Natural killer cell (primary cell): ENCODE measurements at regions not wholly inside any gene's neighbourhood (a gene's known extent, or its start where the extent isn't known, plus 50 kb on each side); places are given as distances from the start of the nearest gene placed in this dataset.
"Not testable (repeated sequence)": the region's sequence is repeated elsewhere in the genome, so short reads cannot be mapped to it uniquely, and the experiment has no call there.

Experiments used
- ATAC-seq, 3 donors: fragments of 150-1000 bp in 2 of 3; fragments of 200-7000 bp in 1 of 3; cut with Tn5 transposase; 1 replicate in 1 of 3; 2 replicates in 2 of 3; pipeline ENCODE4 v1.10.0; 2021; ENCODE audit warnings: mild to moderate bottlenecking in 2 of 3, moderate library complexity in 2 of 3
- DNase-seq, 2 donors: peaks; one replicate each; pipeline versions ENCODE4 v3.0.0 to v3.0.0-alpha.2; 2013 to 2021; ENCODE audit warnings: mixed read lengths in 1 of 2
- H3K27ac ChIP-seq: one replicate; pipeline ENCODE4 v1.5.1; 2013; ENCODE audit warnings: mild to moderate bottlenecking, low read length
- H3K27me3 ChIP-seq: one replicate; pipeline ENCODE4 v1.6.1; 2013; ENCODE audit warnings: low read length; ENCODE audit not compliant: control insufficient read depth, insufficient read depth
- H3K36me3 ChIP-seq: one replicate; pipeline ENCODE4 v1.6.1; 2013; ENCODE audit warnings: low read length; ENCODE audit not compliant: control insufficient read depth, insufficient read depth
- H3K4me1 ChIP-seq: one replicate; pipeline ENCODE4 v1.6.1; 2013; ENCODE audit warnings: low read length; ENCODE audit not compliant: control insufficient read depth, insufficient read depth
- H3K4me3 ChIP-seq: one replicate; pipeline ENCODE4 v1.5.1; 2013; ENCODE audit warnings: low read length
- H3K9me3 ChIP-seq: one replicate; pipeline ENCODE4 v1.6.1; 2013; ENCODE audit warnings: low read length; ENCODE audit not compliant: control insufficient read depth, insufficient read depth
- H3K27ac Mint-ChIP-seq, 2 donors: one replicate each; pipeline ENCODE4 v1.8.0; 2022; ENCODE audit warnings: mild to moderate bottlenecking in 2 of 2, mixed read lengths in 2 of 2, moderate library complexity in 1 of 2
- H3K27me3 Mint-ChIP-seq, 2 donors: one replicate each; pipeline ENCODE4 v1.8.0; 2022; ENCODE audit warnings: low read depth in 2 of 2, mixed read lengths in 2 of 2
- H3K36me3 Mint-ChIP-seq: one replicate; pipeline ENCODE4 v1.8.0; 2022; ENCODE audit warnings: mixed read lengths
- H3K4me1 Mint-ChIP-seq, 2 donors: one replicate each; pipeline ENCODE4 v1.8.0; 2022; ENCODE audit warnings: mixed read lengths in 2 of 2
- H3K4me3 Mint-ChIP-seq: one replicate; pipeline ENCODE4 v1.8.0; 2022; ENCODE audit warnings: mild to moderate bottlenecking, moderate library complexity, mixed read lengths
- H3K9me3 Mint-ChIP-seq, 2 donors: one replicate each; pipeline ENCODE4 v1.8.0; 2022; ENCODE audit warnings: mixed read lengths in 2 of 2
- CTCF ChIP-seq: fragments of 200-600 bp; IDR thresholded peaks from one replicate; pipeline ENCODE4 v1.8.0; 2022; ENCODE audit warnings: antibody characterized with exemption
- WGBS: methylation state at CpG from one replicate; pipeline ENCODE4 v1.1.7; 2013; ENCODE audit warnings: missing lambda C conversion rate; ENCODE audit not compliant: insufficient coverage; 5-methylcytosine and 5-hydroxymethylcytosine counted together
- intact Hi-C: fragments of 100-400 bp; cut with micrococcal nuclease; formaldehyde crosslinking; loops from one replicate; pipeline ENCODE4 v1.14.2; 2022

GRCh38 chr2:193446967-193447366 lies 1252.2 kb upstream of the TMEFF2 start:
- no peaks in the 10 kb centered on the region for H3K9me3 ChIP-seq
- H3K27me3 ChIP-seq = no peaks in the 10 kb centered on the region
- Mint-ChIP-seq H3K27ac (no peak overlapping the region), H3K36me3 (no peaks in the 10 kb centered on the region), H3K9me3 (peaks cover 5 to 13% of the 10 kb centered on the region in 2 donors), H3K4me1 (no peaks in the 10 kb centered on the region), H3K4me3 (no peak overlapping the region), H3K27me3 (no peaks in the 10 kb centered on the region)
- ATAC-seq (no peak), DNase-seq (no peak)
- no peaks in the 10 kb centered on the region for H3K4me1 ChIP-seq
- intact Hi-C loops = no loop called here
- H3K27ac ChIP-seq = no peak overlapping the region
- no peak overlapping the region for H3K4me3 ChIP-seq
- WGBS = 94% methylated on average over 2 of the region's 2 CpGs
- TF ChIP-seq CTCF = no peak
- no peaks in the 10 kb centered on the region for H3K36me3 ChIP-seq

GRCh38 chr2:193442293-193442692 lies 1247.6 kb upstream of the TMEFF2 start:
- no peak for TF ChIP-seq CTCF
- H3K4me3 ChIP-seq = no peak overlapping the region
- Mint-ChIP-seq H3K36me3 (no peaks in the 10 kb centered on the region), H3K27me3 (no peaks in the 10 kb centered on the region), H3K27ac (no peak overlapping the region), H3K4me1 (no peaks in the 10 kb centered on the region), H3K4me3 (no peak overlapping the region), H3K9me3 (peaks cover 4 to 16% of the 10 kb centered on the region in 2 donors)
- no peaks in the 10 kb centered on the region for H3K27me3 ChIP-seq
- no peaks in the 10 kb centered on the region for H3K36me3 ChIP-seq
- H3K27ac ChIP-seq = no peak overlapping the region
- ATAC-seq (no peak), DNase-seq (no peak)
- intact Hi-C loops = no loop called here
- no peaks in the 10 kb centered on the region for H3K9me3 ChIP-seq
- no peaks in the 10 kb centered on the region for H3K4me1 ChIP-seq
- no CpG with 5 or more reads among the region's 1 CpG for WGBS

GRCh38 chr2:193428336-193428818 lies 1233.6 kb upstream of the TMEFF2 start:
- no peak for DNase-seq
- H3K4me3 Mint-ChIP-seq = no peak overlapping the region
- Histone ChIP-seq H3K27ac (no peak overlapping the region), H3K9me3 (no peaks in the 10 kb centered on the region), H3K27me3 (no peaks in the 10 kb centered on the region), H3K36me3 (no peaks in the 10 kb centered on the region), H3K4me1 (no peaks in the 10 kb centered on the region), H3K4me3 (no peak overlapping the region)
- no peaks in the 10 kb centered on the region for H3K27me3 Mint-ChIP-seq
- intact Hi-C loops = no loop called here
- no peaks in the 10 kb centered on the region for H3K4me1 Mint-ChIP-seq
- H3K9me3 Mint-ChIP-seq = peaks cover 3 to 4% of the 10 kb centered on the region in 2 donors
- no peak overlapping the region for H3K27ac Mint-ChIP-seq
- no peak for ATAC-seq
- TF ChIP-seq CTCF = no peak
- 84% methylated on average over 3 of the region's 3 CpGs for WGBS
- H3K36me3 Mint-ChIP-seq = no peaks in the 10 kb centered on the region

GRCh38 chr2:193412368-193412767 lies 1217.6 kb upstream of the TMEFF2 start:
- H3K27me3 ChIP-seq, ATAC-seq, H3K4me3 Mint-ChIP-seq, H3K4me1 Mint-ChIP-seq, H3K27me3 Mint-ChIP-seq, H3K4me3 ChIP-seq, H3K27ac Mint-ChIP-seq, H3K36me3 Mint-ChIP-seq, H3K9me3 ChIP-seq, intact Hi-C loops, H3K4me1 ChIP-seq, H3K36me3 ChIP-seq, H3K27ac ChIP-seq, DNase-seq: not testable (repeated sequence)
- 62% methylated on average over 5 of the region's 5 CpGs for WGBS
- peaks cover 8 to 20% of the 10 kb centered on the region in 2 donors for H3K9me3 Mint-ChIP-seq
